SK-N-MC (cell line): ENCODE measurements at regions not wholly inside any gene's neighbourhood (a gene's known extent, or its start where the extent isn't known, plus 50 kb on each side); places are given as distances from the start of the nearest gene placed in this dataset.

Experiments
- EZH2 ChIP-seq: fragments of 200-600 bp; sonication (generic); IDR thresholded peaks from one replicate; pipeline ENCODE4 v1.6.1; 2017; ENCODE audit warnings: antibody characterized with exemption
- FOXP2 ChIP-seq: optimal IDR thresholded peaks from 2 replicates; pipeline ENCODE3; 2011; ENCODE audit warnings: mild to moderate bottlenecking, moderate library complexity; ENCODE audit not compliant: insufficient read depth; ENCODE audit errors: extremely low read length, control extremely low read depth
- POLR2AphosphoS5 ChIP-seq: IDR thresholded peaks from 2 replicates; pipeline ENCODE4 v1.6.1; 2012; ENCODE audit warnings: mild to moderate bottlenecking, low read depth, low read length, borderline replicate concordance

DNA sequence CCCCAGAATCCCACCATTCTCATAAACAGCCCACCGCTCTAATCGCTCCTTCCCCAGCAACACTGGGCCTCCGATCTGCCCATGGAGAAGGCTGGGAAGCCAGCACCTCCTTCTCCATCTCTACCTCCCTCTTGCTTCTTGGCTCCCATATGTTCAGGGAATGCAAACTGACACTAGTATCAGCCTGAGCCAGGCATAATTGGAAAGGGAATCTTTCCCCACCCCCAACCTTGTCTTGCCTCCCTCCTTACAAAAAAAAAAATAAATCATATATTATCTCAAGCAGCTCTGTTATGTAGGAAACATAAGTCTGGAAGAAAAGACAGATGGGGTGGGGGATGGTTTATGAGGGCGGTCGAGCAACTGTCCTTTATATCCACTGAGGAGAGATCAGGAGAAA is 127.2 kb downstream of the NAV1 start:
- TF ChIP-seq POLR2AphosphoS5, result no peak
- TF ChIP-seq EZH2, result no peak
- no peak for TF ChIP-seq FOXP2
